H9 (cell line): ENCODE measurements at regions not wholly inside any gene's neighbourhood (a gene's known extent, or its start where the extent isn't known, plus 50 kb on each side); places are given as distances from the start of the nearest gene placed in this dataset.

Experiments
- DNase-seq: peaks from one replicate; pipeline ENCODE4 v3.0.0-alpha.2; 2017
- H2AFZ ChIP-seq: one replicate; pipeline ENCODE4 v1.6.1; 2013; ENCODE audit warnings: mild to moderate bottlenecking, low read length, control low read depth, moderate library complexity
- H2AK5ac ChIP-seq: 2 replicates; pipeline ENCODE4 v1.6.1; 2013; ENCODE audit warnings: low read length, control low read depth, mixed read lengths; ENCODE audit not compliant: insufficient read length
- H2BK120ac ChIP-seq: one replicate; pipeline ENCODE4 v1.6.1; 2013; ENCODE audit warnings: low read depth, mild to moderate bottlenecking, low read length, control low read depth, inconsistent platforms; ENCODE audit not compliant: poor library complexity, severe bottlenecking
- H2BK12ac ChIP-seq: 2 replicates; pipeline ENCODE4 v1.6.1; 2013; ENCODE audit warnings: low read length, control low read depth, mixed read lengths, low read depth; ENCODE audit not compliant: insufficient read length
- H2BK15ac ChIP-seq: 2 replicates; pipeline ENCODE4 v1.6.1; 2013; ENCODE audit warnings: low read depth, low read length, control low read depth
- H2BK20ac ChIP-seq: one replicate; pipeline ENCODE4 v1.6.1; 2013; ENCODE audit warnings: low read depth, mild to moderate bottlenecking, low read length, control low read depth, inconsistent platforms; ENCODE audit not compliant: poor library complexity, severe bottlenecking
- H2BK5ac ChIP-seq: 2 replicates; pipeline ENCODE4 v1.6.1; 2013; ENCODE audit warnings: low read length, control low read depth, mixed read lengths; ENCODE audit not compliant: insufficient read length
- H3K14ac ChIP-seq: 2 replicates; pipeline ENCODE4 v1.6.1; 2013; ENCODE audit warnings: low read length, control low read depth; ENCODE audit not compliant: insufficient read depth
- H3K18ac ChIP-seq: 2 replicates; pipeline ENCODE4 v1.6.1; 2013; ENCODE audit warnings: low read depth, mild to moderate bottlenecking, mixed read lengths, low read length, control low read depth; ENCODE audit not compliant: insufficient read length
- H3K23ac ChIP-seq: 2 replicates; pipeline ENCODE4 v1.6.1; 2013; ENCODE audit warnings: low read length, control low read depth, mixed read lengths, low read depth; ENCODE audit not compliant: insufficient read length
- H3K23me2 ChIP-seq: 2 replicates; pipeline ENCODE4 v1.6.1; 2013; ENCODE audit warnings: low read depth, mild to moderate bottlenecking, mixed read lengths, low read length, control low read depth; ENCODE audit not compliant: insufficient read length, poor library complexity, severe bottlenecking
- H3K27ac ChIP-seq: 2 replicates; pipeline ENCODE4 v1.5.1; 2013; ENCODE audit warnings: low read length, control low read depth, mixed read lengths, low read depth; ENCODE audit not compliant: insufficient read length
- H3K27me3 ChIP-seq: 2 replicates; pipeline ENCODE4 v1.6.1; 2013; ENCODE audit warnings: low read length, control low read depth, inconsistent platforms; ENCODE audit not compliant: insufficient read depth
- H3K4ac ChIP-seq: 2 replicates; pipeline ENCODE4 v1.6.1; 2013; ENCODE audit warnings: low read depth, mild to moderate bottlenecking, control low read depth, inconsistent platforms, low read length, moderate library complexity
- H3K4me1 ChIP-seq: 2 replicates; pipeline ENCODE4 v1.6.1; 2013; ENCODE audit warnings: low read length, control low read depth, inconsistent platforms; ENCODE audit not compliant: insufficient read depth
- H3K4me2 ChIP-seq: 2 replicates; pipeline ENCODE4 v1.6.1; 2013; ENCODE audit warnings: low read length, control low read depth, mixed read lengths; ENCODE audit not compliant: insufficient read length, insufficient read depth
- H3K56ac ChIP-seq: 2 replicates; pipeline ENCODE4 v1.6.1; 2013; ENCODE audit warnings: low read depth, mild to moderate bottlenecking, mixed read lengths, low read length, control low read depth; ENCODE audit not compliant: insufficient read length
- H3K79me1 ChIP-seq: 2 replicates; pipeline ENCODE4 v1.6.1; 2013; ENCODE audit warnings: low read depth, mild to moderate bottlenecking, moderate library complexity, low read length, control low read depth, inconsistent platforms; ENCODE audit not compliant: insufficient read depth, poor library complexity, severe bottlenecking
- H3K79me2 ChIP-seq: 2 replicates; pipeline ENCODE4 v1.6.1; 2013; ENCODE audit warnings: low read length, control low read depth, inconsistent platforms; ENCODE audit not compliant: insufficient read depth
- H3K9ac ChIP-seq: 2 replicates; pipeline ENCODE4 v1.6.1; 2013; ENCODE audit warnings: low read length, control low read depth, mixed read lengths; ENCODE audit not compliant: insufficient read length; ENCODE audit errors: extremely low read depth
- H3K9me3 ChIP-seq: one replicate; pipeline ENCODE4 v1.6.1; 2013; ENCODE audit warnings: low read depth, low read length, inconsistent platforms; ENCODE audit not compliant: control insufficient read depth
- H3T11ph ChIP-seq: one replicate; pipeline ENCODE4 v1.6.1; 2013; ENCODE audit warnings: mild to moderate bottlenecking, low read length, control low read depth, inconsistent platforms
- H4K20me1 ChIP-seq: one replicate; pipeline ENCODE4 v1.6.1; 2013; ENCODE audit not compliant: control insufficient read depth, insufficient read length, insufficient read depth
- H4K5ac ChIP-seq: 2 replicates; pipeline ENCODE4 v1.6.1; 2013; ENCODE audit warnings: low read depth, mild to moderate bottlenecking, mixed read lengths, low read length, control low read depth; ENCODE audit not compliant: insufficient read length
- H4K8ac ChIP-seq: replicated peaks from 2 replicates; pipeline ENCODE4 v1.6.1; 2013; ENCODE audit warnings: low read length, control low read depth, mixed read lengths, low read depth; ENCODE audit not compliant: insufficient read length
- H4K91ac ChIP-seq: 2 replicates; pipeline ENCODE4 v1.6.1; 2013; ENCODE audit warnings: low read depth, mild to moderate bottlenecking, moderate library complexity, mixed read lengths, low read length, control low read depth; ENCODE audit not compliant: insufficient read length
- H3K27ac Mint-ChIP-seq, 3 experiments: 2 replicates in 2 of 3; 3 replicates in 1 of 3; pipeline ENCODE4 v1.8.0; 2020 to 2021; ENCODE audit warnings: mixed read lengths in 3 of 3, mild to moderate bottlenecking in 1 of 3, moderate library complexity in 1 of 3
- H3K27me3 Mint-ChIP-seq: 2 replicates; pipeline ENCODE4 v1.8.0; 2021; ENCODE audit warnings: low read depth, mild to moderate bottlenecking, moderate library complexity, mixed read lengths
- H3K36me3 Mint-ChIP-seq, 3 experiments: 2 replicates in 2 of 3; 3 replicates in 1 of 3; pipeline ENCODE4 v1.8.0; 2020 to 2021; ENCODE audit warnings: low read depth in 3 of 3, mixed read lengths in 3 of 3; ENCODE audit not compliant: insufficient read depth in 1 of 3
- H3K4me1 Mint-ChIP-seq, 2 experiments: 2 replicates each; pipeline ENCODE4 v1.8.0; 2020; ENCODE audit warnings: mixed read lengths in 2 of 2
- H3K4me3 Mint-ChIP-seq, 2 experiments: 2 replicates in 1 of 2; 3 replicates in 1 of 2; pipeline ENCODE4 v1.8.0; 2020 to 2021; ENCODE audit warnings: mild to moderate bottlenecking in 2 of 2, mixed read lengths in 2 of 2, moderate library complexity in 1 of 2
- H3K9me3 Mint-ChIP-seq, 2 experiments: 2 replicates in 1 of 2; 3 replicates in 1 of 2; pipeline ENCODE4 v1.8.0; 2020; ENCODE audit warnings: mild to moderate bottlenecking in 2 of 2, mixed read lengths in 2 of 2, moderate library complexity in 1 of 2
- WGBS: extraction: QIAGEN DNeasy Blood & Tissue Kit; methylation state at CpG from one replicate; pipeline ENCODE4 v1.1.7; 2013; ENCODE audit warnings: missing lambda C conversion rate, low lambda C conversion rate, mixed read lengths; ENCODE audit not compliant: insufficient read length; ENCODE audit errors: extremely low coverage; 5-methylcytosine and 5-hydroxymethylcytosine counted together
- TF ChIP-seq, protein P1 (sequence below): fragments of 200-600 bp; sonication (generic); conservative IDR thresholded peaks from 3 replicates; pipeline ENCODE4 v1.8.0; 2021; ENCODE audit warnings: antibody characterized with exemption, mild to moderate bottlenecking

DNA sequence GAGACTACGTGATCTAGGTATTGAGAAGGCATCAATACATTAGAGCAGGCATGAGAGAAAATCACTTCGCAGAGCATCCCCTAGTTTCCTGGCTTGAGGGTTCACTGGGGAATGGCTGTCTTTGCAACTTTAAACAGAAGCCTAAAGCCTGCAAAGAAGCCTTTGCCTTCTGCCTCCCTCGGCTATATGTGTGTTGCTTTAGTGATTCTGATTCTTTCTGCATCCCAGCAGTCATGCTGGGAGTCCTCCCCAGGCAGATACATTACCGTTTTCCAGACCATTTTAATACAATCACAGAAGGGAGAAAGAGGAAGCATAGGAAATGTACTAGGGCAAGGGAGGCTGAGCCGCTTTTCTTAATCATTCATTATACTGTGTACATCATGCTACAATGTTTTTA lies 773.2 kb upstream of the LRRC4C start:
- H2BK20ac ChIP-seq, result no peak overlapping the region
- H3K27me3 Mint-ChIP-seq, result no peaks in the 10 kb centered on the region
- no peak overlapping the region for H3K27ac ChIP-seq
- no peak overlapping the region for H3K23ac ChIP-seq
- H2AFZ ChIP-seq, result no peak overlapping the region
- H3K23me2 ChIP-seq, result no peaks in the 10 kb centered on the region
- H2BK12ac ChIP-seq, result no peak overlapping the region
- no peak overlapping the region for H2BK15ac ChIP-seq
- peaks cover 35 to 38% of the 10 kb centered on the region in 2 experiments for H3K4me1 Mint-ChIP-seq
- peak overlapping the region in 1 of 3 experiments; percentile 17; a peak in 2 of 7 replicates for H3K27ac Mint-ChIP-seq
- no peaks in the 10 kb centered on the region for H3K79me1 ChIP-seq
- no peak overlapping the region for H3K4ac ChIP-seq
- H3K14ac ChIP-seq, result no peak overlapping the region
- H3K4me2 ChIP-seq, result no peak overlapping the region
- H3K79me2 ChIP-seq, result no peaks in the 10 kb centered on the region
- H2AK5ac ChIP-seq, result no peak overlapping the region
- no peak overlapping the region for H3K9ac ChIP-seq
- no peaks in the 10 kb centered on the region for H3K9me3 ChIP-seq
- no CpG with 5 or more reads among the region's 5 CpGs for WGBS
- H3K4me3 Mint-ChIP-seq, result no peak overlapping the region
- TF ChIP-seq, protein P1, sequence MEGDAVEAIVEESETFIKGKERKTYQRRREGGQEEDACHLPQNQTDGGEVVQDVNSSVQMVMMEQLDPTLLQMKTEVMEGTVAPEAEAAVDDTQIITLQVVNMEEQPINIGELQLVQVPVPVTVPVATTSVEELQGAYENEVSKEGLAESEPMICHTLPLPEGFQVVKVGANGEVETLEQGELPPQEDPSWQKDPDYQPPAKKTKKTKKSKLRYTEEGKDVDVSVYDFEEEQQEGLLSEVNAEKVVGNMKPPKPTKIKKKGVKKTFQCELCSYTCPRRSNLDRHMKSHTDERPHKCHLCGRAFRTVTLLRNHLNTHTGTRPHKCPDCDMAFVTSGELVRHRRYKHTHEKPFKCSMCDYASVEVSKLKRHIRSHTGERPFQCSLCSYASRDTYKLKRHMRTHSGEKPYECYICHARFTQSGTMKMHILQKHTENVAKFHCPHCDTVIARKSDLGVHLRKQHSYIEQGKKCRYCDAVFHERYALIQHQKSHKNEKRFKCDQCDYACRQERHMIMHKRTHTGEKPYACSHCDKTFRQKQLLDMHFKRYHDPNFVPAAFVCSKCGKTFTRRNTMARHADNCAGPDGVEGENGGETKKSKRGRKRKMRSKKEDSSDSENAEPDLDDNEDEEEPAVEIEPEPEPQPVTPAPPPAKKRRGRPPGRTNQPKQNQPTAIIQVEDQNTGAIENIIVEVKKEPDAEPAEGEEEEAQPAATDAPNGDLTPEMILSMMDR, result no peak
- H2BK5ac ChIP-seq, result no peak overlapping the region
- no peak overlapping the region for H3T11ph ChIP-seq
- H3K18ac ChIP-seq, result no peak overlapping the region
- no peak for DNase-seq
- no peak overlapping the region for H4K5ac ChIP-seq
- no peak overlapping the region for H3K56ac ChIP-seq
- no peak overlapping the region for H4K91ac ChIP-seq
- no peaks in the 10 kb centered on the region for H4K20me1 ChIP-seq
- H3K27me3 ChIP-seq, result no peaks in the 10 kb centered on the region
- no peak overlapping the region for H4K8ac ChIP-seq
- peaks cover 8% of the 10 kb centered on the region for H3K4me1 ChIP-seq
- no peak overlapping the region for H2BK120ac ChIP-seq
- H3K9me3 Mint-ChIP-seq, result no peaks in the 10 kb centered on the region
- no peaks in the 10 kb centered on the region for H3K36me3 Mint-ChIP-seq
